IMR-90 (cell line): ENCODE measurements at regions not wholly inside any gene's neighbourhood (a gene's known extent, or its start where the extent isn't known, plus 50 kb on each side); places are given as distances from the start of the nearest gene placed in this dataset.

ENCODE experiments used
- ATAC-seq: fragments of 200-7000 bp; cut with Tn5 transposase; 2 replicates; pipeline ENCODE4 v1.9.1; 2020; ENCODE audit warnings: low read depth, mild to moderate bottlenecking, moderate library complexity
- BruUV-seq: library from RNA; stranded (reverse); fragments of 400-500 nt; replicated peaks from 2 replicates; lab custom pipeline; 2021; lab: Mats Ljungman, UMichigan
- CTCF ChIA-PET: fragments of 300-600 bp; formaldehyde crosslinking; extraction: SDS; loops from one replicate; lab custom pipeline; 2021; ENCODE audit warnings: antibody characterized with exemption; lab: Yijun Ruan, JAX
- POLR2A ChIA-PET: fragments of 300-600 bp; sonication (Branson Sonifier 250); formaldehyde crosslinking; loops from one replicate; lab custom pipeline; 2022; ENCODE audit warnings: antibody characterized with exemption; ENCODE audit not compliant: unreplicated experiment; lab: Charles Lee
- DNase-seq: peaks from one replicate; pipeline ENCODE4 v3.0.0; 2013
- H2AFZ ChIP-seq: replicated peaks from 2 replicates; pipeline ENCODE3; 2013; ENCODE audit warnings: low read length, mild to moderate bottlenecking; ENCODE audit not compliant: poor library complexity
- H2AK5ac ChIP-seq: 2 replicates; pipeline ENCODE4 v1.6.1; 2013; ENCODE audit warnings: low read depth, low read length, inconsistent platforms
- H2AK9ac ChIP-seq: replicated peaks from 2 replicates; pipeline ENCODE3; 2013; ENCODE audit warnings: mild to moderate bottlenecking, low read depth, low read length, moderate library complexity; ENCODE audit not compliant: poor library complexity
- H2BK120ac ChIP-seq: 2 replicates; pipeline ENCODE4 v1.6.1; 2013; ENCODE audit warnings: low read depth, low read length, inconsistent platforms
- H2BK15ac ChIP-seq: 3 replicates; pipeline ENCODE4 v1.6.1; 2013; ENCODE audit warnings: low read depth, low read length, inconsistent platforms
- H2BK20ac ChIP-seq: 2 replicates; pipeline ENCODE4 v1.6.1; 2013; ENCODE audit warnings: low read depth, mild to moderate bottlenecking, inconsistent platforms, low read length, moderate library complexity
- H2BK5ac ChIP-seq: 2 replicates; pipeline ENCODE4 v1.6.1; 2013; ENCODE audit warnings: mild to moderate bottlenecking, low read depth, low read length, inconsistent platforms; ENCODE audit not compliant: poor library complexity, severe bottlenecking
- H3K14ac ChIP-seq: replicated peaks from 2 replicates; pipeline ENCODE4 v1.6.1; 2013; ENCODE audit warnings: low read depth, low read length, inconsistent platforms
- H3K18ac ChIP-seq: 2 replicates; pipeline ENCODE4 v1.6.1; 2013; ENCODE audit warnings: low read depth, low read length, control low read depth
- H3K23ac ChIP-seq: 2 replicates; pipeline ENCODE4 v1.6.1; 2013; ENCODE audit warnings: low read depth, low read length, inconsistent platforms
- H3K27ac ChIP-seq: 2 replicates; pipeline ENCODE4 v1.5.1; 2013; ENCODE audit warnings: mild to moderate bottlenecking, control low read depth, low read length; ENCODE audit not compliant: insufficient read depth
- H3K27me3 ChIP-seq: 2 replicates; pipeline ENCODE4 v1.6.1; 2013; ENCODE audit warnings: low read length; ENCODE audit not compliant: control insufficient read depth, insufficient read depth
- H3K36me3 ChIP-seq: 2 replicates; pipeline ENCODE4 v1.6.1; 2013; ENCODE audit warnings: low read length, mixed read lengths; ENCODE audit not compliant: control insufficient read depth, insufficient read depth
- H3K4ac ChIP-seq: 2 replicates; pipeline ENCODE4 v1.6.1; 2013; ENCODE audit warnings: low read depth, low read length, inconsistent platforms
- H3K4me1 ChIP-seq: 2 replicates; pipeline ENCODE4 v1.6.1; 2013; ENCODE audit warnings: low read length, mixed read lengths; ENCODE audit not compliant: control insufficient read depth, insufficient read depth
- H3K4me2 ChIP-seq: 2 replicates; pipeline ENCODE4 v1.6.1; 2013; ENCODE audit warnings: low read depth, mild to moderate bottlenecking, control low read depth, low read length, moderate library complexity
- H3K4me3 ChIP-seq: 2 replicates; pipeline ENCODE4 v1.5.1; 2013; ENCODE audit warnings: low read depth, mild to moderate bottlenecking, control low read depth, low read length, moderate library complexity; ENCODE audit not compliant: insufficient read depth
- H3K56ac ChIP-seq: 2 replicates; pipeline ENCODE4 v1.6.1; 2013; ENCODE audit warnings: low read length, inconsistent platforms; ENCODE audit not compliant: insufficient read depth; ENCODE audit errors: extremely low read depth
- H3K79me1 ChIP-seq, 2 experiments: 2 replicates each; pipeline ENCODE4 v1.6.1; 2013; ENCODE audit warnings: low read length in 2 of 2, inconsistent platforms in 1 of 2, low read depth in 1 of 2
- H3K9ac ChIP-seq: 2 replicates; pipeline ENCODE4 v1.6.1; 2013; ENCODE audit warnings: low read depth, low read length, control low read depth
- H3K9me1 ChIP-seq: 2 replicates; pipeline ENCODE4 v1.6.1; 2013; ENCODE audit warnings: low read length, inconsistent platforms; ENCODE audit not compliant: insufficient read depth
- H3K9me3 ChIP-seq: 2 replicates; pipeline ENCODE4 v1.6.1; 2013; ENCODE audit warnings: low read length; ENCODE audit not compliant: control insufficient read depth, insufficient read depth
- H4K20me1 ChIP-seq: 2 replicates; pipeline ENCODE4 v1.6.1; 2013; ENCODE audit warnings: low read length, inconsistent platforms; ENCODE audit not compliant: insufficient read depth
- H4K5ac ChIP-seq: 2 replicates; pipeline ENCODE4 v1.6.1; 2013; ENCODE audit warnings: mild to moderate bottlenecking, low read depth, low read length, control low read depth
- H4K8ac ChIP-seq, 2 experiments: 2 replicates each; pipeline ENCODE4 v1.6.1; 2013; ENCODE audit warnings: low read depth in 2 of 2, low read length in 2 of 2, control low read depth in 1 of 2, inconsistent platforms in 1 of 2
- H4K91ac ChIP-seq: 2 replicates; pipeline ENCODE4 v1.6.1; 2013; ENCODE audit warnings: low read depth, low read length, inconsistent platforms; ENCODE audit not compliant: insufficient read depth
- CEBPB ChIP-seq: IDR thresholded peaks from 2 replicates; pipeline ENCODE4 v1.6.1; 2012; ENCODE audit warnings: low read depth, low read length, improper control_type of control experiment
- FOS ChIP-seq: fragments of 150-350 bp; IDR thresholded peaks from 2 replicates; pipeline ENCODE4 v1.6.1; 2016; ENCODE audit warnings: low read depth, low read length
- MAFK ChIP-seq: IDR thresholded peaks from 2 replicates; pipeline ENCODE4 v1.6.1; 2012; ENCODE audit warnings: low read depth, low read length, improper control_type of control experiment
- MAZ ChIP-seq: IDR thresholded peaks from 2 replicates; pipeline ENCODE4 v1.6.1; 2012; ENCODE audit warnings: low read depth, mild to moderate bottlenecking, low read length, improper control_type of control experiment, moderate library complexity, borderline replicate concordance
- MXI1 ChIP-seq: IDR thresholded peaks from 2 replicates; pipeline ENCODE4 v1.6.1; 2012; ENCODE audit warnings: low read depth, mild to moderate bottlenecking, low read length, moderate library complexity, borderline replicate concordance
- POLR2A ChIP-seq: IDR thresholded peaks from 2 replicates; pipeline ENCODE4 v1.6.1; 2012; ENCODE audit warnings: mild to moderate bottlenecking, low read depth, low read length
- RCOR1 ChIP-seq: IDR thresholded peaks from 2 replicates; pipeline ENCODE4 v1.6.1; 2012; ENCODE audit warnings: mild to moderate bottlenecking, low read length, improper control_type of control experiment; ENCODE audit not compliant: insufficient replicate concordance
- RFX5 ChIP-seq: IDR thresholded peaks from 2 replicates; pipeline ENCODE4 v1.8.0; 2012; ENCODE audit warnings: low read depth, mild to moderate bottlenecking, low read length, moderate library complexity
- SMC3 ChIP-seq: fragments of 150-350 bp; IDR thresholded peaks from 2 replicates; pipeline ENCODE4 v1.6.1; 2016; ENCODE audit warnings: low read depth, mild to moderate bottlenecking, antibody characterized with exemption, low read length, moderate library complexity
- WGBS, 2 experiments: methylation state at CpG; one replicate each; pipeline versions ENCODE4 v1.1.5 to v1.1.7; 2013; ENCODE audit warnings: missing lambda C conversion rate in 2 of 2; ENCODE audit not compliant: insufficient read length in 1 of 2; ENCODE audit errors: extremely low coverage in 2 of 2; 5-methylcytosine and 5-hydroxymethylcytosine counted together
- dilution Hi-C: fragments of 300-500 bp; cut with HindIII; formaldehyde crosslinking; loops from one replicate; pipeline ENCODE4 v1.14.3; 2018; ENCODE audit warnings: low sequenced_read_pairs; ENCODE audit not compliant: unreplicated experiment
- in situ Hi-C: fragments of 300-500 bp; cut with MboI; formaldehyde crosslinking; loops from 3 replicates; pipeline ENCODE4 v1.14.3; 2019; ENCODE audit warnings: low sequenced_read_pairs, inconsistent platforms, mixed read lengths
- intact Hi-C: fragments of 100-400 bp; cut with micrococcal nuclease; formaldehyde crosslinking; loops from 2 replicates; pipeline ENCODE4 v1.10.0; 2022
- TF ChIP-seq, protein P1 (sequence below): fragments of 150-350 bp; IDR thresholded peaks from 2 replicates; pipeline ENCODE4 v1.6.1; 2016; ENCODE audit warnings: low read depth, mild to moderate bottlenecking, low read length, moderate library complexity, borderline replicate concordance

DNA sequence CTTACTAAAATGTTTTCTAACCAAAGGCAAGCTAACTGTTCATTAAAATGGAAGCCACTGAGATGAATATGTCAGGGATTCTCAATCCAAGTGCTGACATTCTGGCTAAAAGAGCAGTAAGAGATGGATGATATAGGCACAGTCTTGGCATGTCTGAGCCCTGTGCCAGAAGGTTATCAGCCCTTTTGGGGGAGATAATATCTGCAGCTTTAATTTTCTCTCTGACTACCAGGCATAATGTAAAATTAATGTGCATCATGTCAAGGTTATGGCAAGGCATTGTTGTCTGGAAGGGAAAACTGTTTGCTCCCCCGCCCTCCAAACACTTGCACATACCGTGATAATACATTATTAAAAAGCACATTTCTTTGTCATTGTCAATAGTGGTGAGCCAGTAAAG, 609.8 kb downstream of the ZNF608 start:
- Histone ChIP-seq H3K18ac (no peak overlapping the region), H2BK15ac (no peak overlapping the region), H3K56ac (no peak overlapping the region), H3K14ac (no peak overlapping the region), H4K8ac (no peak overlapping the region), H3K9me1 (no peaks in the 10 kb centered on the region), H2AK5ac (no peak overlapping the region), H3K4me1 (no peaks in the 10 kb centered on the region), H3K4ac (no peak overlapping the region), H2AK9ac (no peak overlapping the region), H3K79me1 (no peaks in the 10 kb centered on the region), H3K27me3 (no peaks in the 10 kb centered on the region), H2BK20ac (no peak overlapping the region), H3K9me3 (no peaks in the 10 kb centered on the region), H3K27ac (no peak overlapping the region), H4K5ac (no peak overlapping the region), H3K4me3 (no peak overlapping the region), H4K91ac (no peak overlapping the region), H3K9ac (no peak overlapping the region), H4K20me1 (no peaks in the 10 kb centered on the region), H3K23ac (no peak overlapping the region), H2BK120ac (no peak overlapping the region), H3K4me2 (no peak overlapping the region), H2AFZ (no peak overlapping the region), H2BK5ac (no peak overlapping the region), H3K36me3 (no peaks in the 10 kb centered on the region)
- DNase-seq (no peak), ATAC-seq (no peak)
- intact Hi-C loops: no loop called here
- BruUV-seq: no TSS peak
- POLR2A ChIA-PET: interaction anchor here (1.0 kb wide), 1 partner anchor 9 kb away, joined by 4 read pairs; no protein-coding TSS in a partner anchor
- CTCF ChIA-PET: no interaction called here
- dilution Hi-C loops: no loop called here
- in situ Hi-C loops: no loop called here
- TF ChIP-seq SMC3 (no peak), FOS (no peak), MXI1 (no peak), RCOR1 (no peak), MAFK (no peak), POLR2A (no peak), CEBPB (no peak), RFX5 (no peak), MAZ (no peak)
- TF ChIP-seq, protein P1, sequence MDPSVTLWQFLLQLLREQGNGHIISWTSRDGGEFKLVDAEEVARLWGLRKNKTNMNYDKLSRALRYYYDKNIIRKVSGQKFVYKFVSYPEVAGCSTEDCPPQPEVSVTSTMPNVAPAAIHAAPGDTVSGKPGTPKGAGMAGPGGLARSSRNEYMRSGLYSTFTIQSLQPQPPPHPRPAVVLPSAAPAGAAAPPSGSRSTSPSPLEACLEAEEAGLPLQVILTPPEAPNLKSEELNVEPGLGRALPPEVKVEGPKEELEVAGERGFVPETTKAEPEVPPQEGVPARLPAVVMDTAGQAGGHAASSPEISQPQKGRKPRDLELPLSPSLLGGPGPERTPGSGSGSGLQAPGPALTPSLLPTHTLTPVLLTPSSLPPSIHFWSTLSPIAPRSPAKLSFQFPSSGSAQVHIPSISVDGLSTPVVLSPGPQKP: no peak
- no CpG with 5 or more reads among the region's 2 CpGs for WGBS, 2 experiments
